Breast epithelium (tissue), 4 donors: ENCODE measurements at regions not wholly inside any gene's neighbourhood (a gene's known extent, or its start where the extent isn't known, plus 50 kb on each side); places are given as distances from the start of the nearest gene placed in this dataset.

Experiments
- DNase-seq, 2 donors: peaks; one replicate each; pipeline ENCODE4 v3.0.0-alpha.2; 2019; ENCODE audit warnings: low spot score in 2 of 2
- H3K27ac ChIP-seq, 2 donors: fragments of 200-600 bp; sonication (generic) in 1 of 2; one replicate each; pipeline ENCODE4 v1.5.1; 2016 to 2019; ENCODE audit warnings: mild to moderate bottlenecking in 1 of 2
- H3K27me3 ChIP-seq, 2 donors: fragments of 200-600 bp; sonication (generic) in 1 of 2; one replicate each; pipeline versions ENCODE4 v1.5.1 to v1.6.0; 2017 to 2019; ENCODE audit warnings: control low read depth in 1 of 2, mild to moderate bottlenecking in 1 of 2
- H3K36me3 ChIP-seq: fragments of 200-600 bp; one replicate; pipeline ENCODE4 v1.5.1; 2019
- H3K4me1 ChIP-seq, 2 donors: fragments of 200-600 bp; sonication (generic); one replicate each; pipeline ENCODE4 v1.5.1; 2016 to 2019; ENCODE audit warnings: control low read depth in 1 of 2
- H3K4me3 ChIP-seq, 3 donors: fragments of 200-600 bp; sonication (generic); 1 replicate in 2 of 3; 2 replicates in 1 of 3; pipeline ENCODE4 v1.5.1; 2016 to 2019; ENCODE audit warnings: mild to moderate bottlenecking in 3 of 3, moderate library complexity in 2 of 3
- H3K9me3 ChIP-seq, 2 donors: fragments of 200-600 bp; sonication (generic) in 1 of 2; one replicate each; pipeline ENCODE4 v1.5.1; 2016 to 2019; ENCODE audit warnings: control low read depth in 1 of 2
- CTCF ChIP-seq, 3 donors: fragments of 450-650 bp; IDR thresholded peaks; one replicate each; pipeline ENCODE4 v1.5.1; 2016 to 2017; ENCODE audit warnings: antibody characterized with exemption in 3 of 3, mild to moderate bottlenecking in 3 of 3, moderate library complexity in 3 of 3
- POLR2A ChIP-seq: fragments of 450-650 bp; IDR thresholded peaks from one replicate; pipeline ENCODE4 v1.6.1; 2016; ENCODE audit warnings: antibody characterized with exemption, mild to moderate bottlenecking, moderate library complexity
- POLR2AphosphoS5 ChIP-seq, 3 donors: sonication (generic); formaldehyde crosslinking; IDR thresholded peaks; one replicate each; pipeline ENCODE4 v1.6.1; 2017; ENCODE audit warnings: antibody characterized with exemption in 3 of 3
- intact Hi-C: fragments of 100-400 bp; cut with DNase I; formaldehyde crosslinking; loops from one replicate; pipeline ENCODE4 v1.15.1; 2023; ENCODE audit warnings: low total_unique reads

GRCh38 chr4:91916219-91916618, 387.5 kb upstream of the GRID2 start:
- intact Hi-C loops: no loop called here
- TF ChIP-seq CTCF (IDR thresholded peaks at IDR 0.05) (no peak), POLR2A (no peak), POLR2AphosphoS5 (IDR thresholded peaks at IDR 0.05) (no peak)
- no peaks in the 10 kb centered on the region for H3K36me3 ChIP-seq
- H3K4me3 ChIP-seq: no peak overlapping the region
- H3K27ac ChIP-seq: no peak overlapping the region
- H3K4me1 ChIP-seq: no peaks in the 10 kb centered on the region
- no peaks in the 10 kb centered on the region for H3K9me3 ChIP-seq
- no peaks in the 10 kb centered on the region for H3K27me3 ChIP-seq
- DNase-seq: no peak

- no peak overlapping the region for H3K4me3 ChIP-seq
- H3K27ac ChIP-seq: no peak overlapping the region
- H3K9me3 ChIP-seq: no peaks in the 10 kb centered on the region
- no peaks in the 10 kb centered on the region for H3K36me3 ChIP-seq
- no peak for TF ChIP-seq POLR2AphosphoS5 (IDR thresholded peaks at IDR 0.05)
- H3K4me1 ChIP-seq: no peaks in the 10 kb centered on the region
- no peaks in the 10 kb centered on the region for H3K27me3 ChIP-seq
- DNase-seq: no peak
- intact Hi-C loops: no loop called here
These were observed 379.1 kb upstream of the GRID2 start for GRCh38 chr4:91924625-91925024.

DNA sequence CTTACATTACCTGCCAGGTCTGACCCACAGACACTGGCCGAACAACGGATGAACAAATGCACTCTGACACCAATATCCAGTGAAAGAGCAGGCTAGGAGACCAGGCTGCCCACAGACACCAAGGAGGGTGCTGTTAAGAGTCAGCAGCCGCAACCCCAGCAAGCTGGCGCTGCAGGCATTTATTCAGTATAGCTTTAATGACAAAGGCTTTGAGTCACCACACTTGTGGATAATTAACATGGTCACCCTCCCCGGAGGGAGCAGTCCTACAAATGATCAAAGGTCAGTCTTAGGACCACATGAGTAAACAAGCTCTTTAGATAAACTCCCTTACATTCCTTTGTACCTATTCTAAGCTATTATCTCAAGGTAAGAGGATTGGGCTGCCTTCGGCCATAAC, 368.5 kb upstream of the GRID2 start:
- Histone ChIP-seq H3K4me1 (no peaks in the 10 kb centered on the region), H3K27me3 (no peaks in the 10 kb centered on the region), H3K27ac (no peak overlapping the region), H3K9me3 (no peaks in the 10 kb centered on the region), H3K4me3 (no peak overlapping the region), H3K36me3 (no peaks in the 10 kb centered on the region)
- intact Hi-C loops: no loop called here
- no peak for DNase-seq
- TF ChIP-seq CTCF (IDR thresholded peaks at IDR 0.05) (no peak), POLR2A (no peak)

DNA sequence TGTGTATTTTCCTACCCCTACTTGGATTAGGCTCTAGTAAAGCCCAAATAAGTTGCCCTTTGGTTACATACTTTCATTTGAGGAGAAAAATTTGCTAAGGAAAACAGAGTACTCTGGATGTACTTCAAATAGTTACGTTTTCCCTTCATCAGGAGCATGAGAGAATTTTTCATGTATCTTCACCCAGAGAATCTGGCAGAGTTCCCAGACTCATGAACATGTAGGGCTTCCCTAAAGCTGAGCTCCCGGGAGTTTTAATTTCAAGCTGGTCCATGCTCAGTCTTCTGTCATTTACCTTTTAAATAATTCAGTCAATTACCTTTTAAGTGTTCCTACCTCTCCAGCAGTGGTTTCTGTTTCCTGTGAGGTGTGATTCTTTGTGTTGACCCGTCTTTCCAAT, 367.5 kb upstream of the GRID2 start:
- H3K4me1 ChIP-seq: no peaks in the 10 kb centered on the region
- H3K27me3 ChIP-seq: no peaks in the 10 kb centered on the region
- H3K9me3 ChIP-seq: no peaks in the 10 kb centered on the region
- intact Hi-C loops: no loop called here
- H3K36me3 ChIP-seq: no peaks in the 10 kb centered on the region
- no peak overlapping the region for H3K4me3 ChIP-seq
- TF ChIP-seq CTCF (IDR thresholded peaks at IDR 0.05) (no peak), POLR2AphosphoS5 (IDR thresholded peaks at IDR 0.05) (no peak), POLR2A (no peak)
- no peak for DNase-seq
- H3K27ac ChIP-seq: no peak overlapping the region

DNA sequence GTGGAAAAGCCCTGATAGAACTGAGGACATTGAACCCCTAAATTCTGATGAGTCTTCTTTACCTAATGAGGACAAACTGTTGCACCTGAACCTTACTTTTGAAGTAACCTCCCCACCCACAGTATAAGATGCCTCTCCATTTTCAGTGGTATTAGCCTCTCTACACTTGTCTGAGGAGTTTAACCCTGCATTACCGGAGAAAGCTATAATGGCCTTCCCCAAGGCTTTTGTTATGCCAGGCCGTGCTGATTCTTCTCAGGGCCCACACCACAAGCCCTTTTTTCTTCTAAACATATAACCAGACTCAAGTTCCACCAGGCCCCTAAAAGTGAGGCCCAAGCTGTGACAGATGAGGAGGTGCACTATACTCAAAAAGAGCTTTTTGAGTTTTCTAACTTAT, 345.8 kb upstream of the GRID2 start:
- no peaks in the 10 kb centered on the region for H3K27me3 ChIP-seq
- no peak overlapping the region for H3K27ac ChIP-seq
- H3K9me3 ChIP-seq: no peaks in the 10 kb centered on the region
- intact Hi-C loops: no loop called here
- H3K36me3 ChIP-seq: no peaks in the 10 kb centered on the region
- TF ChIP-seq POLR2A (no peak), POLR2AphosphoS5 (IDR thresholded peaks at IDR 0.05) (no peak), CTCF (IDR thresholded peaks at IDR 0.05) (no peak)
- no peak overlapping the region for H3K4me3 ChIP-seq
- no peaks in the 10 kb centered on the region for H3K4me1 ChIP-seq
- no peak for DNase-seq

DNA sequence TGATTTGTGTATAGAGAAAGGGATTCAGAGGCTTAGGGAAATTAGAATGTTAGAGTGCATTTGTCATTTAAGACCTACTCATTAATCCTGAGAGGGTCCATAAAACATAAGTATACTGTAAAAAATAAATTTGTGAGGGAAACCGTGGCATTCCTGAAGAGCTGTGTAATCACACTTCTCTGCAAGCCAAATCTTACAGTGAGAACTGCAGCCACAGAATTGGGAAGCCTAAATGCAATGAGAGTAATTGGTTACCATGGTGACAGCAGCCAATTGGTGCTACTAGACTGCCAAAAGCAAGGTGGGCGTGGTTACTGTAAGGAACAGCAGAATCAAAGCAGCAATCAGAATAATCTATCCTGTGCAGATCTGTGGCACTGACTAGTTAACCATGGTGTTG, 345.2 kb upstream of the GRID2 start:
- intact Hi-C loops: no loop called here

More for the DNA sequence above, 345.2 kb upstream of the GRID2 start:
- DNase-seq: no peak
- H3K4me1 ChIP-seq: no peaks in the 10 kb centered on the region
- no peaks in the 10 kb centered on the region for H3K9me3 ChIP-seq
- H3K4me3 ChIP-seq: no peak overlapping the region
- no peak overlapping the region for H3K27ac ChIP-seq
- TF ChIP-seq POLR2AphosphoS5 (IDR thresholded peaks at IDR 0.05): no peak
- TF ChIP-seq POLR2A: no peak
- TF ChIP-seq CTCF (IDR thresholded peaks at IDR 0.05): no peak
- no peaks in the 10 kb centered on the region for H3K36me3 ChIP-seq
- no peaks in the 10 kb centered on the region for H3K27me3 ChIP-seq
